Posterior cingulate gyrus (tissue), 11 donors: ENCODE measurements at regions not wholly inside any gene's neighbourhood (a gene's known extent, or its start where the extent isn't known, plus 50 kb on each side); places are given as distances from the start of the nearest gene placed in this dataset.

Experiments used
- DNase-seq, 10 donors: peaks; one replicate each; pipeline versions ENCODE4 v3.0.0 to v3.0.0-alpha.2; 2020 to 2021; ENCODE audit warnings: mixed read lengths in 3 of 10
- intact Hi-C: fragments of 100-400 bp; cut with DNase I; formaldehyde crosslinking; loops from one replicate; pipeline ENCODE4 v1.15.1; 2023

- intact Hi-C loops: no loop called here
- no peak for DNase-seq
These were observed 191.1 kb upstream of the KIRREL3 start for GRCh38 chr11:127191689-127192088.

- no peak for DNase-seq
- intact Hi-C loops: no loop called here
These were observed 190.7 kb upstream of the KIRREL3 start for GRCh38 chr11:127191261-127191660.

GRCh38 chr11:127182586-127183203 is 182.1 kb upstream of the KIRREL3 start:
- intact Hi-C loops: no loop called here
- no peak for DNase-seq

- intact Hi-C loops: no loop called here
- DNase-seq: no peak
These were observed 156.7 kb upstream of the KIRREL3 start for GRCh38 chr11:127157225-127157624.

- DNase-seq: no peak
- intact Hi-C loops: no loop called here
These were observed 148.8 kb upstream of the KIRREL3 start for GRCh38 chr11:127149410-127149809.

GRCh38 chr11:127143251-127143650 is 142.7 kb upstream of the KIRREL3 start:
- DNase-seq: no peak
- intact Hi-C loops: no loop called here

GRCh38 chr11:127138613-127139012 is 138.0 kb upstream of the KIRREL3 start:
- DNase-seq: no peak
- intact Hi-C loops: no loop called here

GRCh38 chr11:127137771-127138280 is 137.3 kb upstream of the KIRREL3 start:
- intact Hi-C loops: no loop called here
- DNase-seq: no peak

GRCh38 chr11:127136438-127136837 is 135.9 kb upstream of the KIRREL3 start:
- intact Hi-C loops: no loop called here
- no peak for DNase-seq

GRCh38 chr11:127135256-127135655 is 134.7 kb upstream of the KIRREL3 start:
- DNase-seq: no peak
- intact Hi-C loops: no loop called here

GRCh38 chr11:127133061-127133460 is 132.5 kb upstream of the KIRREL3 start:
- no peak for DNase-seq
- intact Hi-C loops: no loop called here

- intact Hi-C loops: no loop called here
- no peak for DNase-seq
These were observed 129.8 kb upstream of the KIRREL3 start for GRCh38 chr11:127130321-127130720.

GRCh38 chr11:127126986-127127385 is 126.4 kb upstream of the KIRREL3 start:
- no peak for DNase-seq
- intact Hi-C loops: no loop called here

- intact Hi-C loops: no loop called here
These were observed 118.8 kb upstream of the KIRREL3 start for GRCh38 chr11:127119356-127119755.

GRCh38 chr11:127118811-127119210 is 118.2 kb upstream of the KIRREL3 start:
- intact Hi-C loops: no loop called here
- no peak for DNase-seq

More at GRCh38 chr11:127119356-127119755, 118.8 kb upstream of the KIRREL3 start:
- no peak for DNase-seq

- intact Hi-C loops: no loop called here
These were observed 116.7 kb upstream of the KIRREL3 start for GRCh38 chr11:127117231-127117739.

GRCh38 chr11:127115844-127116243 is 115.3 kb upstream of the KIRREL3 start:
- DNase-seq: peak in 1 of 10 donors; percentile 78
- intact Hi-C loops: no loop called here

More at GRCh38 chr11:127117231-127117739, 116.7 kb upstream of the KIRREL3 start:
- no peak for DNase-seq

GRCh38 chr11:127114035-127114434 is 113.5 kb upstream of the KIRREL3 start:
- intact Hi-C loops: no loop called here
- DNase-seq: no peak

GRCh38 chr11:127110542-127110941 is 110.0 kb upstream of the KIRREL3 start:
- intact Hi-C loops: no loop called here
- DNase-seq: no peak

- DNase-seq: no peak
- intact Hi-C loops: no loop called here
These were observed 109.4 kb upstream of the KIRREL3 start for GRCh38 chr11:127109796-127110480.

- intact Hi-C loops: no loop called here
- no peak for DNase-seq
These were observed 108.3 kb upstream of the KIRREL3 start for GRCh38 chr11:127108838-127109237.

GRCh38 chr11:127106938-127107337 is 106.4 kb upstream of the KIRREL3 start:
- intact Hi-C loops: no loop called here
- no peak for DNase-seq
